ENCODE measurements at regions not wholly inside any gene's neighbourhood (a gene's known extent, or its start where the extent isn't known, plus 50 kb on each side); places are given as distances from the start of the nearest gene placed in this dataset.

- TF ChIP-seq SMARCC2 (IDR thresholded peaks at IDR 0.05; ENCODE audit: low read depth) (no peak), CTCF (IDR thresholded peaks at IDR 0.05 in 2 of 3, conservative IDR thresholded peaks at IDR 0.05 in 1 of 3; ENCODE audit: insufficient read depth in 2 of 3, low read depth in 1 of 3, low read length in 3 of 3) (no peak), EZH2 (IDR thresholded peaks at IDR 0.05; ENCODE audit: borderline replicate concordance, low read depth, low read length) (no peak), LEF1 (IDR thresholded peaks at IDR 0.05) (no peak), MAX (CRISPR knock-in tag; IDR thresholded peaks at IDR 0.05) (no peak), BMI1 (IDR thresholded peaks at IDR 0.05; ENCODE audit: low read length) (no peak), ZNF124 (CRISPR knock-in tag; IDR thresholded peaks at IDR 0.05) (no peak)
Observed at GRCh38 chr14:62101673-62102348, 339.6 kb downstream of the SNAPC1 start.
